CD4-positive, CD25-positive, alpha-beta regulatory T cell (primary cell): ENCODE measurements at regions not wholly inside any gene's neighbourhood (a gene's known extent, or its start where the extent isn't known, plus 50 kb on each side); places are given as distances from the start of the nearest gene placed in this dataset.

Experiments
- ATAC-seq, 2 donors: fragments of 150-1000 bp; cut with Tn5 transposase; one replicate each; pipeline ENCODE4 v1.10.0; 2021; ENCODE audit warnings: low read depth in 2 of 2, moderate number of reproducible peaks in 2 of 2, moderate library complexity in 1 of 2
- DNase-seq, 3 donors: peaks; one replicate each; pipeline versions ENCODE4 v3.0.0 to v3.0.0-alpha.2; 2012 to 2022; ENCODE audit warnings: mixed read lengths in 1 of 3
- H3K27ac ChIP-seq: one replicate; pipeline ENCODE4 v1.7.0; 2013; ENCODE audit warnings: mild to moderate bottlenecking, low read length; ENCODE audit not compliant: insufficient read depth, poor library complexity, severe bottlenecking
- H3K27me3 ChIP-seq: one replicate; pipeline ENCODE4 v1.7.0; 2013; ENCODE audit warnings: low read length; ENCODE audit not compliant: control insufficient read depth, insufficient read depth
- H3K36me3 ChIP-seq: one replicate; pipeline ENCODE4 v1.7.0; 2013; ENCODE audit warnings: mild to moderate bottlenecking, low read length, moderate library complexity; ENCODE audit not compliant: control insufficient read depth, insufficient read depth
- H3K4me1 ChIP-seq: 2 replicates; pipeline ENCODE4 v1.7.0; 2013; ENCODE audit warnings: mild to moderate bottlenecking, low read length; ENCODE audit not compliant: insufficient read depth, control insufficient read depth, poor library complexity, severe bottlenecking
- H3K4me3 ChIP-seq: one replicate; pipeline ENCODE4 v1.7.0; 2013; ENCODE audit warnings: low read depth, mild to moderate bottlenecking, low read length, moderate library complexity
- H3K9me3 ChIP-seq, 2 experiments: 1 replicate in 1 of 2; 2 replicates in 1 of 2; pipeline ENCODE4 v1.7.0; 2013; ENCODE audit warnings: low read length in 2 of 2, mild to moderate bottlenecking in 1 of 2, moderate library complexity in 1 of 2; ENCODE audit not compliant: control insufficient read depth in 2 of 2
- H3K27ac Mint-ChIP-seq, 3 donors: one replicate each; pipeline ENCODE4 v1.8.0; 2020 to 2022; ENCODE audit warnings: mild to moderate bottlenecking in 3 of 3, mixed read lengths in 3 of 3, moderate library complexity in 2 of 3
- H3K27me3 Mint-ChIP-seq: one replicate; pipeline ENCODE4 v1.8.0; 2022; ENCODE audit warnings: mild to moderate bottlenecking, mixed read lengths
- H3K36me3 Mint-ChIP-seq: one replicate; pipeline ENCODE4 v1.8.0; 2020; ENCODE audit warnings: mixed read lengths
- H3K4me1 Mint-ChIP-seq, 4 donors: one replicate each; pipeline ENCODE4 v1.8.0; 2020 to 2022; ENCODE audit warnings: mixed read lengths in 4 of 4, mild to moderate bottlenecking in 1 of 4
- H3K4me3 Mint-ChIP-seq, 4 donors: one replicate each; pipeline ENCODE4 v1.8.0; 2020 to 2022; ENCODE audit warnings: mild to moderate bottlenecking in 4 of 4, mixed read lengths in 4 of 4, moderate library complexity in 3 of 4
- H3K9me3 Mint-ChIP-seq, 7 donors: one replicate each; pipeline ENCODE4 v1.8.0; 2020 to 2022; ENCODE audit warnings: mixed read lengths in 7 of 7, mild to moderate bottlenecking in 3 of 7, moderate library complexity in 2 of 7

- Histone ChIP-seq H3K27me3 (no peaks in the 10 kb centered on the region), H3K4me1 (no peaks in the 10 kb centered on the region), H3K27ac (no peak overlapping the region), H3K36me3 (no peaks in the 10 kb centered on the region), H3K4me3 (no peak overlapping the region), H3K9me3 (no peaks in the 10 kb centered on the region)
- ATAC-seq (no peak), DNase-seq (no peak)
- H3K4me1 Mint-ChIP-seq, result no peaks in the 10 kb centered on the region
- H3K27me3 Mint-ChIP-seq, result peaks cover 34% of the 10 kb centered on the region
- H3K36me3 Mint-ChIP-seq, result no peaks in the 10 kb centered on the region
- H3K27ac Mint-ChIP-seq, result no peak overlapping the region
- H3K4me3 Mint-ChIP-seq, result no peak overlapping the region
- no peaks in the 10 kb centered on the region for H3K9me3 Mint-ChIP-seq
Measured at GRCh38 chr3:66823532-66823931, 174.6 kb upstream of the KBTBD8 start.

- H3K4me1 ChIP-seq, result no peaks in the 10 kb centered on the region
- no peaks in the 10 kb centered on the region for H3K9me3 ChIP-seq
- no peak overlapping the region for H3K4me3 ChIP-seq
- Mint-ChIP-seq H3K27me3 (peaks cover 23% of the 10 kb centered on the region), H3K4me3 (no peak overlapping the region), H3K27ac (no peak overlapping the region), H3K9me3 (no peaks in the 10 kb centered on the region), H3K4me1 (no peaks in the 10 kb centered on the region), H3K36me3 (no peaks in the 10 kb centered on the region)
- H3K36me3 ChIP-seq, result no peaks in the 10 kb centered on the region
- no peaks in the 10 kb centered on the region for H3K27me3 ChIP-seq
- H3K27ac ChIP-seq, result no peak overlapping the region
- DNase-seq, result no peak
- no peak for ATAC-seq
Measured at GRCh38 chr3:66825375-66825774, 172.7 kb upstream of the KBTBD8 start.

- Histone ChIP-seq H3K27ac (no peak overlapping the region), H3K4me1 (no peaks in the 10 kb centered on the region), H3K4me3 (no peak overlapping the region), H3K9me3 (no peaks in the 10 kb centered on the region), H3K27me3 (peaks cover 7% of the 10 kb centered on the region), H3K36me3 (no peaks in the 10 kb centered on the region)
- Mint-ChIP-seq H3K27me3 (peaks cover 21% of the 10 kb centered on the region), H3K36me3 (no peaks in the 10 kb centered on the region), H3K27ac (no peak overlapping the region), H3K4me3 (no peak overlapping the region), H3K9me3 (no peaks in the 10 kb centered on the region), H3K4me1 (no peaks in the 10 kb centered on the region)
- no peak for DNase-seq
- ATAC-seq, result no peak
Measured at GRCh38 chr3:66827726-66828125, 170.4 kb upstream of the KBTBD8 start.

GRCh38 chr3:66828303-66828702, 169.8 kb upstream of the KBTBD8 start:
- ATAC-seq (no peak), DNase-seq (no peak)
- Mint-ChIP-seq H3K27me3 (peaks cover 23% of the 10 kb centered on the region), H3K36me3 (no peaks in the 10 kb centered on the region), H3K4me3 (no peak overlapping the region), H3K27ac (no peak overlapping the region), H3K4me1 (no peaks in the 10 kb centered on the region), H3K9me3 (no peaks in the 10 kb centered on the region)
- peaks cover 7% of the 10 kb centered on the region for H3K27me3 ChIP-seq
- no peaks in the 10 kb centered on the region for H3K36me3 ChIP-seq
- no peak overlapping the region for H3K4me3 ChIP-seq
- no peak overlapping the region for H3K27ac ChIP-seq
- H3K9me3 ChIP-seq, result no peaks in the 10 kb centered on the region
- no peaks in the 10 kb centered on the region for H3K4me1 ChIP-seq

- H3K4me3 ChIP-seq, result no peak overlapping the region
- no peaks in the 10 kb centered on the region for H3K4me1 ChIP-seq
- no peaks in the 10 kb centered on the region for H3K36me3 Mint-ChIP-seq
- no peaks in the 10 kb centered on the region for H3K4me1 Mint-ChIP-seq
- ATAC-seq, result no peak
- no peak overlapping the region for H3K27ac Mint-ChIP-seq
- no peak for DNase-seq
- peaks cover 26% of the 10 kb centered on the region for H3K27me3 Mint-ChIP-seq
- H3K36me3 ChIP-seq, result no peaks in the 10 kb centered on the region
- no peak overlapping the region for H3K27ac ChIP-seq
- H3K4me3 Mint-ChIP-seq, result no peak overlapping the region
- H3K9me3 Mint-ChIP-seq, result no peaks in the 10 kb centered on the region
- H3K27me3 ChIP-seq, result peaks cover 7% of the 10 kb centered on the region
- H3K9me3 ChIP-seq, result no peaks in the 10 kb centered on the region
Measured at GRCh38 chr3:66830301-66830700, 167.8 kb upstream of the KBTBD8 start.

- Mint-ChIP-seq H3K4me1 (no peaks in the 10 kb centered on the region), H3K36me3 (no peaks in the 10 kb centered on the region), H3K9me3 (no peaks in the 10 kb centered on the region), H3K27me3 (peaks cover 18% of the 10 kb centered on the region), H3K27ac (no peak overlapping the region), H3K4me3 (no peak overlapping the region)
- H3K36me3 ChIP-seq, result no peaks in the 10 kb centered on the region
- no peak overlapping the region for H3K27ac ChIP-seq
- ATAC-seq, result no peak
- H3K4me1 ChIP-seq, result no peaks in the 10 kb centered on the region
- H3K9me3 ChIP-seq, result no peaks in the 10 kb centered on the region
- no peak overlapping the region for H3K4me3 ChIP-seq
- peaks cover 7% of the 10 kb centered on the region for H3K27me3 ChIP-seq
- DNase-seq, result no peak
Measured at GRCh38 chr3:66831931-66832330, 166.2 kb upstream of the KBTBD8 start.

GRCh38 chr3:66836363-66837152, 161.5 kb upstream of the KBTBD8 start:
- Histone ChIP-seq H3K9me3 (no peaks in the 10 kb centered on the region), H3K4me3 (no peak overlapping the region), H3K27me3 (peaks cover 3% of the 10 kb centered on the region), H3K27ac (no peak overlapping the region), H3K4me1 (no peaks in the 10 kb centered on the region), H3K36me3 (no peaks in the 10 kb centered on the region)
- Mint-ChIP-seq H3K4me1 (no peaks in the 10 kb centered on the region), H3K4me3 (no peak overlapping the region), H3K27ac (no peak overlapping the region), H3K36me3 (no peaks in the 10 kb centered on the region), H3K27me3 (peaks cover 6% of the 10 kb centered on the region), H3K9me3 (no peaks in the 10 kb centered on the region)
- ATAC-seq (no peak), DNase-seq (no peak)

GRCh38 chr3:66838704-66839103, 159.4 kb upstream of the KBTBD8 start:
- Mint-ChIP-seq H3K4me1 (no peaks in the 10 kb centered on the region), H3K4me3 (no peak overlapping the region), H3K9me3 (peaks cover 0 to 4% (median 0%) of the 10 kb centered on the region in 7 donors), H3K27me3 (no peaks in the 10 kb centered on the region), H3K27ac (no peak overlapping the region), H3K36me3 (no peaks in the 10 kb centered on the region)
- Histone ChIP-seq H3K4me1 (no peaks in the 10 kb centered on the region), H3K4me3 (no peak overlapping the region), H3K36me3 (no peaks in the 10 kb centered on the region), H3K27ac (no peak overlapping the region), H3K27me3 (no peaks in the 10 kb centered on the region), H3K9me3 (no peaks in the 10 kb centered on the region)
- ATAC-seq (no peak), DNase-seq (no peak)
